ENCODE measurements at regions not wholly inside any gene's neighbourhood (a gene's known extent, or its start where the extent isn't known, plus 50 kb on each side); places are given as distances from the start of the nearest gene placed in this dataset.

GRCh38 chr1:29415156-29415830, 179.0 kb downstream of the PTPRU start:
- no peak overlapping the region for H3K27ac ChIP-seq
- no peak overlapping the region for H2AFZ ChIP-seq (replicated peaks)
- H3K4me3 Mint-ChIP-seq, result peak overlapping the region; percentile 4
- peak; percentile 40 for DNase-seq (ENCODE audit: low spot score)
- H3K4me2 ChIP-seq, result no peak overlapping the region
- no peaks in the 10 kb centered on the region for H3K27me3 ChIP-seq
- peaks cover 11% of the 10 kb centered on the region for H3K4me1 ChIP-seq
- H3K9me3 Mint-ChIP-seq, result no peaks in the 10 kb centered on the region
- H3K9ac ChIP-seq, result no peak overlapping the region
- H3K27ac Mint-ChIP-seq, result peak overlapping the region; percentile 74
- no peaks in the 10 kb centered on the region for H3K9me3 ChIP-seq (ENCODE audit: low read depth)
- peaks cover 26% of the 10 kb centered on the region for H3K4me1 Mint-ChIP-seq
- TF ChIP-seq CTCF (IDR thresholded peaks at IDR 0.05) (peak; percentile 31), EZH2 (IDR thresholded peaks at IDR 0.05) (no peak), EZH2phosphoT487 (IDR thresholded peaks at IDR 0.05) (no peak)
- no peaks in the 10 kb centered on the region for H4K20me1 ChIP-seq (ENCODE audit: low read depth)
- no peaks in the 10 kb centered on the region for H3K36me3 Mint-ChIP-seq
- peaks cover 16% of the 10 kb centered on the region for H3F3A ChIP-seq (ENCODE audit: low read depth)
- no peak overlapping the region for H3K4me3 ChIP-seq
- no peaks in the 10 kb centered on the region for H3K79me2 ChIP-seq (ENCODE audit: low read depth)
- no peaks in the 10 kb centered on the region for H3K36me3 ChIP-seq
- H3K27me3 Mint-ChIP-seq (ENCODE audit: insufficient read depth, low read depth), result peaks cover 24% of the 10 kb centered on the region

GRCh38 chr1:29414086-29414485, 177.8 kb downstream of the PTPRU start:
- Mint-ChIP-seq H3K4me3 (no peak overlapping the region), H3K4me1 (peaks cover 30% of the 10 kb centered on the region), H3K9me3 (no peaks in the 10 kb centered on the region), H3K27me3 (ENCODE audit: insufficient read depth, low read depth) (peaks cover 22% of the 10 kb centered on the region), H3K27ac (peak overlapping the region; percentile 83), H3K36me3 (no peaks in the 10 kb centered on the region)
- Histone ChIP-seq H2AFZ (replicated peaks) (no peak overlapping the region), H3K4me3 (no peak overlapping the region), H3K79me2 (ENCODE audit: low read depth) (no peaks in the 10 kb centered on the region), H3K9ac (no peak overlapping the region), H3F3A (ENCODE audit: low read depth) (peaks cover 16% of the 10 kb centered on the region), H3K27me3 (no peaks in the 10 kb centered on the region), H3K36me3 (no peaks in the 10 kb centered on the region), H3K27ac (no peak overlapping the region), H3K4me2 (no peak overlapping the region), H3K4me1 (peaks cover 11% of the 10 kb centered on the region), H3K9me3 (ENCODE audit: low read depth) (no peaks in the 10 kb centered on the region), H4K20me1 (ENCODE audit: low read depth) (no peaks in the 10 kb centered on the region)
- TF ChIP-seq EZH2 (IDR thresholded peaks at IDR 0.05) (no peak), EZH2phosphoT487 (IDR thresholded peaks at IDR 0.05) (no peak), CTCF (IDR thresholded peaks at IDR 0.05) (no peak)
- no peak for DNase-seq (ENCODE audit: low spot score)

- H3K79me2 ChIP-seq (ENCODE audit: low read depth), result no peaks in the 10 kb centered on the region
- Mint-ChIP-seq H3K27me3 (ENCODE audit: insufficient read depth, low read depth) (peaks cover 22% of the 10 kb centered on the region), H3K9me3 (no peaks in the 10 kb centered on the region), H3K27ac (no peak overlapping the region), H3K36me3 (no peaks in the 10 kb centered on the region), H3K4me1 (peaks cover 30% of the 10 kb centered on the region), H3K4me3 (no peak overlapping the region)
- H4K20me1 ChIP-seq (ENCODE audit: low read depth), result no peaks in the 10 kb centered on the region
- no peak overlapping the region for H3K4me2 ChIP-seq
- H3F3A ChIP-seq (ENCODE audit: low read depth), result peaks cover 16% of the 10 kb centered on the region
- no peak overlapping the region for H3K9ac ChIP-seq
- H3K27me3 ChIP-seq, result no peaks in the 10 kb centered on the region
- peaks cover 11% of the 10 kb centered on the region for H3K4me1 ChIP-seq
- no peak overlapping the region for H2AFZ ChIP-seq (replicated peaks)
- no peak overlapping the region for H3K4me3 ChIP-seq
- DNase-seq (ENCODE audit: low spot score), result no peak
- TF ChIP-seq EZH2phosphoT487 (IDR thresholded peaks at IDR 0.05) (no peak), EZH2 (IDR thresholded peaks at IDR 0.05) (no peak), CTCF (IDR thresholded peaks at IDR 0.05) (no peak)
- no peak overlapping the region for H3K27ac ChIP-seq
- H3K9me3 ChIP-seq (ENCODE audit: low read depth), result no peaks in the 10 kb centered on the region
- no peaks in the 10 kb centered on the region for H3K36me3 ChIP-seq
Measured at GRCh38 chr1:29413661-29414060, 177.3 kb downstream of the PTPRU start.

Measured in neural progenitor cell (in vitro differentiated cells).